Central memory CD8-positive, alpha-beta T cell (primary cell): ENCODE measurements at regions not wholly inside any gene's neighbourhood (a gene's known extent, or its start where the extent isn't known, plus 50 kb on each side); places are given as distances from the start of the nearest gene placed in this dataset.

Experiments used
- ATAC-seq: fragments of 150-1000 bp; cut with Tn5 transposase; replicated peaks from 2 replicates; pipeline ENCODE4 v1.10.0; 2022; ENCODE audit warnings: mild to moderate bottlenecking, moderate FRiP score, moderate number of reproducible peaks; ENCODE audit not compliant: poor library complexity, severe bottlenecking; ENCODE audit errors: extremely low read depth
- DNase-seq, 2 donors: peaks; one replicate each; pipeline ENCODE4 v3.0.0; 2021; ENCODE audit warnings: low spot score in 2 of 2
- H3K27ac Mint-ChIP-seq: one replicate; pipeline ENCODE4 v1.8.0; 2022; ENCODE audit warnings: low read depth, mild to moderate bottlenecking, moderate library complexity, mixed read lengths
- H3K27me3 Mint-ChIP-seq: one replicate; pipeline ENCODE4 v1.8.0; 2022; ENCODE audit warnings: mixed read lengths
- H3K36me3 Mint-ChIP-seq: one replicate; pipeline ENCODE4 v1.8.0; 2022; ENCODE audit warnings: mild to moderate bottlenecking, moderate library complexity, mixed read lengths; ENCODE audit not compliant: insufficient read depth
- H3K4me1 Mint-ChIP-seq: one replicate; pipeline ENCODE4 v1.8.0; 2022; ENCODE audit warnings: mixed read lengths
- H3K4me3 Mint-ChIP-seq: one replicate; pipeline ENCODE4 v1.8.0; 2022; ENCODE audit warnings: mild to moderate bottlenecking, moderate library complexity, mixed read lengths
- H3K9me3 Mint-ChIP-seq: one replicate; pipeline ENCODE4 v1.8.0; 2022; ENCODE audit warnings: mixed read lengths

DNA sequence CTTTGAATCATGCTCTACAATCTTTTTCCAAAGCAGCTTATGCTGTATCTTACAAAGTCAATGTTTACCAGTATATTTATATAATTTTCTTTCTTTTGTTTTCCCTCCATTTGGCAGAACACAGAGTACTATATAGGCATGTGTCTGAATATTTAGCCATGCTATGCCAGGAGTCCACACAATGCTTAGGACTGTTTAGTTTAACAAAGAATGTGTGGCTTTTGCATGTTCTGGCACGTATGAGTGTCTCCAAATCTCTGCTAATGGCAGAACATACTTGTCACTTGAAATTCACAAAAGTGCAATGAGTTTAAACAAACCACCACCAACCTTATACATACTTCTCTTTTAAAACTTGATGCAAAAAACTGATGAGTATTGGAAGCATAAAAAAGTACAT is 268.0 kb downstream of the NR4A2 start:
- Mint-ChIP-seq H3K4me3 (no peak overlapping the region), H3K9me3 (no peaks in the 10 kb centered on the region), H3K36me3 (no peaks in the 10 kb centered on the region), H3K27ac (no peak overlapping the region), H3K27me3 (peaks cover 5% of the 10 kb centered on the region), H3K4me1 (no peaks in the 10 kb centered on the region)
- no peak for DNase-seq
- ATAC-seq = no peak

DNA sequence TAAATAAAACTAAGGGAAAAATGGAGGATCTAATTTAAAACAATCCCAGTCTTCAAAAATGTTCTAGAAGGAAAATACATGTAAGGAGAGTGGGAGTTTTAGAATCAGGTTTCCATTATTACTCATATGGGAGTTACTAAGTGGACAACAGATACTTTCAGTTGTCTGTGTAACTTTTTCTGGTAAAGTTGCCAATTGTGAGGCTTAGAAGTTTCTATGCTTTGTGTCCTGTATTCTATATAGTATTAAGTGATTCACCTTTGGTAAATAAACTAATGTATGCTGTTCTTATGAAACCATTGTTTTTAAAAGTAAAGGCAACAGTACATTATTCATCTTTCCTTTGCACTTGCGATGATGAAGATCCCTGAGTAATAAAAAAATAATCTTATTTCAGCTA is 274.9 kb downstream of the NR4A2 start:
- Mint-ChIP-seq H3K4me3 (no peak overlapping the region), H3K27me3 (peaks cover 10% of the 10 kb centered on the region), H3K4me1 (no peaks in the 10 kb centered on the region), H3K27ac (no peak overlapping the region), H3K9me3 (no peaks in the 10 kb centered on the region), H3K36me3 (no peaks in the 10 kb centered on the region)
- ATAC-seq (no peak), DNase-seq (no peak)

DNA sequence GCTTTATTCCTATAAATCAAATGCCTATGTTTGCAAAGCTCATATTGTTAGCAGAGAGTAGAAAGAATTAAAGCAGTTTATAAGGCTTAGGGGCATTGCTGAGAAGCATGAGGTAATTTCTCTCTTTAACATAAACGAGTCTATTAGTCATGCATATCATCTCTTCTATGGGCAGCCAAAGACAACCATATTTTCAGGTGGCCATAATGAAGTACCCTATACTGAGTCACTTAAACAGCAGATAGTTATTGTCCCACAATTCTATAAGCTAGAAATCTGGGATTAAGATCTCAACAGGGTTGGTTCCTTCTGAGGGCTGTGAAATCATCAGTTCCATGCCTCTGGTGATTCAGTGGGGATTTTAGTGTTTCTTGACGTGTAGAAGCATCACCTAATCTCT is 277.5 kb downstream of the NR4A2 start:
- ATAC-seq = no peak
- DNase-seq = no peak
- Mint-ChIP-seq H3K9me3 (no peaks in the 10 kb centered on the region), H3K27ac (no peak overlapping the region), H3K4me3 (no peak overlapping the region), H3K4me1 (no peaks in the 10 kb centered on the region), H3K36me3 (no peaks in the 10 kb centered on the region), H3K27me3 (peaks cover 10% of the 10 kb centered on the region)

DNA sequence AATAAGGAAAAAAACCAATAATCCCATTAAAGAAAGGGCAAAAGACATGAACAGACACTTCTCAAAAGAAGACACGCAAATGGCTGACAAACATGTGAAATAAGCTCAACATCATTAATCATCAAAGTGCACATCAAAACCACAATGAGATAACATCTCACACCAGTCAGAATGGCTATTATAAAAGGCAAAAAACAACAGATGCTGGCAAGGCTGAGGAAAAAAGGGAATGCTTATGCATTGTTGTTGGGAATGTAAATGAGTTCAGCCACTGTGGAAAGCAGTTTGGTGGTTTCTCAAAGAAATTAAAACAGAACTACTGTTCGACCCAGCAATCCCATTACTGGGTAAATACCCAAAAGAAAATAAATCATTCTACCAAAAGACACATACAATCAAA is 285.6 kb downstream of the NR4A2 start:
- H3K4me3 Mint-ChIP-seq = no peak overlapping the region
- H3K27ac Mint-ChIP-seq = no peak overlapping the region
- DNase-seq (no peak), ATAC-seq (no peak)
- H3K9me3 Mint-ChIP-seq = no peaks in the 10 kb centered on the region
- peaks cover 8% of the 10 kb centered on the region for H3K27me3 Mint-ChIP-seq
- H3K36me3 Mint-ChIP-seq = no peaks in the 10 kb centered on the region
- no peaks in the 10 kb centered on the region for H3K4me1 Mint-ChIP-seq

DNA sequence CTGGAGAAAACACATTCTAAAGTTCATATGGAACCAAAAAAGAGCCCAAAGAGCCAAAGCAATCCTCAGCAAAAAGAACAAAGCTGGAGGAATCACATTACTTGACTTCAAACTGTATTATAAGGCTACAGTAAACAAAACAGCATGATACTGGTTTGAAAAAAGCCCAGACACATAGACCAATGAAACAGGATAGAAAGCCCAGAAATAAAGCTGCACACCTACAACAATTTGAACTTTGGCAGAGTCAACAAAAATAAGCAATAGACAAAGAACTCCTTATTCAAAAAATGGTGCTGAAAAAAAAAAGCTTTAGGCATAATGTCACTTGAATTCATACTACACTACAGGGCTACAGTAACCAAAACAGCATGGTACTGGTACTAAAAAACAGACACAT is 289.6 kb downstream of the NR4A2 start:
- no peak for DNase-seq
- Mint-ChIP-seq H3K4me3 (no peak overlapping the region), H3K27ac (no peak overlapping the region)

DNA sequence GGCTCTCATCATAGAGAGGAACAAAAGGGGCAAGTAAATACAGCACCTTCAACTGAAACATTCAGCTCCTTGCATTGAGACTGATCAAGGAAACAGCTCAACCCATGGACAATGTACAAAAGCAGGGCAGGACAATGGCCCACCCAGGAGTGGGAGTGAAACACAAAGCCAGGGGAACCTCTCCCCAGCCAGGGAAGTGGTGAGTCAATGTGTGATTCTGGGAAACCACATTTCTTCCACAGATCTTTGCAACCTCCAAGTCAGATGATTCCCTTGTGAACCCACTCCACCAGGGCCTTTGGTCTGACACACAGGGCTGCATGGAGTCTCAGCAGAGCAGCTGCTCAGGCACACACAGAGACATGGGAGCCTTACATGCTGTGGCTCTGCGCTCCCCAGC is 294.5 kb downstream of the NR4A2 start:
- peaks cover 5% of the 10 kb centered on the region for H3K9me3 Mint-ChIP-seq
- H3K36me3 Mint-ChIP-seq = no peaks in the 10 kb centered on the region
- H3K27me3 Mint-ChIP-seq = no peaks in the 10 kb centered on the region
- no peaks in the 10 kb centered on the region for H3K4me1 Mint-ChIP-seq
- H3K27ac Mint-ChIP-seq = no peak overlapping the region
- H3K4me3 Mint-ChIP-seq = no peak overlapping the region
- ATAC-seq (no peak), DNase-seq (no peak)

More for the DNA sequence above, 289.6 kb downstream of the NR4A2 start:
- no peaks in the 10 kb centered on the region for H3K36me3 Mint-ChIP-seq
- no peak for ATAC-seq
- peaks cover 8% of the 10 kb centered on the region for H3K27me3 Mint-ChIP-seq
- H3K9me3 Mint-ChIP-seq = no peaks in the 10 kb centered on the region
- no peaks in the 10 kb centered on the region for H3K4me1 Mint-ChIP-seq

DNA sequence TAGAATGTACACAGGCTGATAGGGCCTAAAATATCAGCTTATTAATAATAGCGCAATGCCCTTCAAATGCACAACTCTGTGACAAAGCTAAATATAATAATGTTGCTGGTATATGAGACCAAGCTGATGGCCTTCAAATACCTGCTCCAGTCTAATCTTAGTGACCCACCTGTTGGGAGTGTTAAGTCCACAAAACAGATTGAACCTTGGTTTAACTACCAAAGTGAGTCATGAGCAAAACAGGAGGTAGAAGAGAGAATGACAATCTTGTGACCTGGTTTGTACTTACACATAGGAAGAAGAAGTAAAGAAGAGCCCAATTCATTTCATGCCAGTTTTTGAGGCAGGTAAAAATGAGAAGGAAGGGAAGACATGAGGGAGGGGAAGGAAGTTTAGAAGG is 295.0 kb downstream of the NR4A2 start:
- ATAC-seq (no peak), DNase-seq (no peak)
- Mint-ChIP-seq H3K27ac (no peak overlapping the region), H3K4me3 (no peak overlapping the region), H3K9me3 (peaks cover 5% of the 10 kb centered on the region), H3K27me3 (no peaks in the 10 kb centered on the region), H3K36me3 (no peaks in the 10 kb centered on the region), H3K4me1 (no peaks in the 10 kb centered on the region)

DNA sequence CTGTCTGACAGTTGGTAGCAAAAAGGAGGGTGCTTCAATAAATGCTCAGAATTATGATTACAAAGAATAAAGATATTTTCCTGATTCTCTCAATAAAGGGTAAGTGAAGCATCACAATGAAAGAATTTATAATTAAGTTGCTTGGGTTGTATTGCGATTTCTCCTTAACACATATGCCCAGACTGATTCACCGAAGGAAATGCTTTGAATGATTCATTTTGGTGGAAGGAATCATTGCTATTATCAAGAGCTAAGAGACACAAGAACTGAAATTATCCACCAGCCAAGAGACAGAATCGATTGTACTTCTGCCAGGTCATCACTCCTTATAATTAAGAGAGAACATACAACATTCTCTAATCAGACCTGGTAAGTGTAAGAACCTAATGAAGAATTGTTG is 301.4 kb downstream of the NR4A2 start:
- H3K4me1 Mint-ChIP-seq = no peaks in the 10 kb centered on the region
- no peaks in the 10 kb centered on the region for H3K9me3 Mint-ChIP-seq
- DNase-seq (no peak), ATAC-seq (no peak)
- H3K27ac Mint-ChIP-seq = no peak overlapping the region
- no peak overlapping the region for H3K4me3 Mint-ChIP-seq
- no peaks in the 10 kb centered on the region for H3K27me3 Mint-ChIP-seq
- no peaks in the 10 kb centered on the region for H3K36me3 Mint-ChIP-seq

DNA sequence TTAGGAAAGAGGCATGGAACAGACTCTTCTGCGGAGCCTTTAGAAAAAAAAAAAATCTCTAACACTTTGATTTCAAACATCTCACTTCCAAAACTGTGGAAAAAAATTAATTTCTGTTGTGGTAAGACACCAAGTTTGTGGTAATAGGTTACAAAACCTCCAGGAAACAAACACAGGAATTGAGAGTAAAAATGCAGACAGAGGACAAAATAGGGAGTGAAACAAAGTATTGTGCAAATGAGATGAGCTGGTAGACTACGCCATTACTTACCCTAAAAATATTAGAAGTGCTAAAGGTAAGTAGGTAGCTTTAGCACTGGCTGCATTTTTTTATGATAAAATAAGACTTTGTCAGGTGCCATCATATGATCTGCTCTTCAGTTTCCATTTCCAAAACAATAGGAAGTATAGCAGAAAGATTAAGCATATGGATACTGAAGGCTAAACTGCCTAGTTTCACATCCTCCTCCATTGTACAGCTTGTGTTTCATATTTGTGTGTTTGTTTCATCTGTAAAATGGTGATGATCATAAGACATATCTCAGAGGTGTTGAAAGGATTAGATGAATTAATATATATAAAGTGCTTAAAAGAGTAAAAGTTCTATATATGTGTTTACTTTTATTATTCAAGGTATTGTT is 309.2 kb downstream of the NR4A2 start:
- Mint-ChIP-seq H3K4me1 (no peaks in the 10 kb centered on the region), H3K36me3 (peaks cover 2% of the 10 kb centered on the region), H3K4me3 (no peak overlapping the region), H3K27ac (no peak overlapping the region), H3K9me3 (no peaks in the 10 kb centered on the region), H3K27me3 (no peaks in the 10 kb centered on the region)
- ATAC-seq = no peak
- DNase-seq = no peak

DNA sequence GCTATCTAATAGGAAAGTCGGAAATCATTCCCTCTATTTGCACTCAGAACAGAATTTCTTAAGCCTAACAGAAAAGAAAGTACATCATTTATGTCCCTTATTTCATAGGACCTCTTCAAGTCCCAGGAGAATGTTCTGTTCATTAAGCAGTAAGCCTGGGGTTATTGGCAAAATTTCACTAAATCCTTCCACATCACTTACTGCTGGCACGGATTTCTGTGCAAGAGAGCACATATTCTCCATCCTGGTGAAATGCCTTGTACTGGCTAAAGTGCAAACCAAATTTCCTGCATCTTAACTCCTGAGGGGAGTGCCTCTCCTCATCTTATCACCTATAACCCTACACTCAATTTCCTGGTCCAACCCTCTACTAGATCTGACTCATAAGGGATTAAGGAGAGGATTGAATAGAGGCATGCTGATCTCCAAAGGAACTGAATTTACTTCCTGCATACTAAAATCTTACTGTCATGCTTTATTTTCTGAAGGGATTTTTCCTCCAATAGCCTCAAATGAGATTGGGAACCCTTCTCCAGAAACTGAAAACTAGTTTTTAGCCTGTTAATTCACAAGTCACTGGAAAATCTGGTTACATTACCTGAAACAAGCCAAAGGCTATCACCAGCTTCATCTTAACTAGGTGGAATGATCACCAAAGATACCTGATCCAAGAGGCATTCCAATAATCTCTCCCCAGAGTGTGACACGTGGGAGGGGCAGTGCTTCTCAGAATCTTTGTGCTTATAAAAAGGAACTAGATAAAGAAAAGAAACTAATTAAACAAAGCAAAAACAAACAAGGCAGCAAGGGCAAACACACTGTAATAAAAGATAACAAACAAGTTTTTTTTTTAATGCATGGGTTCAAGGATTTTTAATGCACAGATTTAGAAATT is 311.1 kb downstream of the NR4A2 start:
- H3K4me3 Mint-ChIP-seq = no peak overlapping the region

DNA sequence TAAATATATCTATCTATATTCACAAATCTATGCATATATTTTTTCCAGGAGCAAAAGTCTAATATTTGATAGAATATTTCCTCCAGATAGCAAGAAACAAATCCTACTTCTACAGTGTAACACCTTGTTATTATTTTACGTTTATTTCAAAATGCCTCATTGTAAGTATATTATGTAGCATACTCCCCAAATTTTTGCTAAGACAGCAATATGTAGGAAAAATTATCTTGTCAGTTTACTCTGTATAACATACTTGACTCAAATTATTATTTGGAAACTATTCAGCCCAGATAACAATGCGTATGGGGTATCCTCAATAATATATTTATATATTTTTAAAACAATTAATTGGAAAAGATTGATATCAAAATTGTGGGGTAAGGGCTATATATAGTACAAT is 313.2 kb downstream of the NR4A2 start:
- DNase-seq (no peak), ATAC-seq (no peak)
- Mint-ChIP-seq H3K9me3 (no peaks in the 10 kb centered on the region), H3K36me3 (peaks cover 2% of the 10 kb centered on the region), H3K27ac (no peak overlapping the region), H3K27me3 (no peaks in the 10 kb centered on the region), H3K4me3 (no peak overlapping the region), H3K4me1 (no peaks in the 10 kb centered on the region)

More for the DNA sequence above, 311.1 kb downstream of the NR4A2 start:
- Mint-ChIP-seq H3K4me1 (no peaks in the 10 kb centered on the region), H3K9me3 (no peaks in the 10 kb centered on the region), H3K27ac (no peak overlapping the region), H3K27me3 (no peaks in the 10 kb centered on the region), H3K36me3 (peaks cover 2% of the 10 kb centered on the region)
- ATAC-seq (no peak), DNase-seq (no peak)

DNA sequence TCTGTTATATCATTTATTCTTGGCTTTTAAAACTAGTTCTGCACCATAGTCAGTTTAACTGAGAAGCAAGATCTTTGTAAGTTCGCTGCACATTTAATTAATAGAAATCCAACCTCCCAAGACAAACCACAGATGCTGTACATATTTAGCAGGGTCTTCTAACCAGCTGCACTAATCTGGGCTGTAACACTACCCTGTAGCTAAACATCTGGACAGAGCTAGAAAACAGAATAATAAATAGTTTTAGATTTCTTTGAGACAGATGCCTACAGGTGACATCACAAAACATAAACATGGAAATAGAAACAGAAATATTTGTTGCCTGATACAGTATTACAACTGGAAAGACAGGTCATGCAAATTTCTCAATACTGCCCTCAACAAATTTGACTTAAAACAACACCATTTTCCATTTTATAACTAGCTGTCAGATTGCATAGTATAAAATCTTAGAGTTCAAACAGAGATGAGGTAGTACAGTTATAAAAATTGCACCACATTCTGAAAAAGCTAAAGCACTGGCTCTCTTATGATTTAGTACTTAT is 315.1 kb downstream of the NR4A2 start:
- Mint-ChIP-seq H3K9me3 (peaks cover 5% of the 10 kb centered on the region), H3K4me3 (no peak overlapping the region), H3K36me3 (peaks cover 2% of the 10 kb centered on the region), H3K4me1 (no peaks in the 10 kb centered on the region), H3K27me3 (no peaks in the 10 kb centered on the region), H3K27ac (no peak overlapping the region)
- DNase-seq (no peak), ATAC-seq (no peak)

DNA sequence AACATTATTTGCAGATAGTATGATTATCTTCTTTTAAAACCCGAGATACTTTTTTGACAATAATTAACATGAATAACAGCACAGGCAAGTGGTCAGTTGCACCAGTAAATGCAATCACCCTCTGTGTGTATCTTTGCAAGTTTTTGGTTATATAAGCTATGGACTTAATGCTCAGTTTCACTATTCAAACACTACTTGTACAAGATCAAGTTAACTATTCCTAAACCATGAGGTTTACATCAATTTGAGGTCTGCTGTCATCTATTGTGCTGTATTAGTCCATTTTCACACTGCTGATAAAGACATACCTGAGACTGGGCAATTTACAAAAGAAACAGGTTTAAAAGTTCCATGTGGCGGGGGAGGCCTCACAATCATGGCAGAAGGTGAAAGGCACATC is 323.2 kb downstream of the NR4A2 start:
- Mint-ChIP-seq H3K36me3 (peaks cover 2% of the 10 kb centered on the region), H3K27ac (no peak overlapping the region), H3K4me3 (no peak overlapping the region), H3K27me3 (no peaks in the 10 kb centered on the region), H3K4me1 (no peaks in the 10 kb centered on the region), H3K9me3 (peaks cover 5% of the 10 kb centered on the region)
- DNase-seq = no peak
- no peak for ATAC-seq
